Sigmoid colon (tissue), 6 donors: ENCODE measurements at regions not wholly inside any gene's neighbourhood (a gene's known extent, or its start where the extent isn't known, plus 50 kb on each side); places are given as distances from the start of the nearest gene placed in this dataset.

Experiments used
- DNase-seq: peaks from one replicate; pipeline ENCODE4 v3.0.0-alpha.2; 2019
- H3K27ac ChIP-seq, 4 donors: fragments of 200-600 bp; sonication (generic); one replicate each; pipeline ENCODE4 v1.5.1; 2016 to 2019; ENCODE audit warnings: mild to moderate bottlenecking in 1 of 4
- H3K27me3 ChIP-seq, 3 donors: fragments of 200-600 bp; sonication (generic); one replicate each; pipeline ENCODE4 v1.5.1; 2019; ENCODE audit warnings: mild to moderate bottlenecking in 1 of 3
- H3K36me3 ChIP-seq, 4 donors: fragments of 200-600 bp; sonication (generic); one replicate each; pipeline ENCODE4 v1.5.1; 2016 to 2019
- H3K4me1 ChIP-seq, 4 donors: fragments of 200-600 bp; sonication (generic); one replicate each; pipeline ENCODE4 v1.5.1; 2017 to 2019
- H3K4me3 ChIP-seq, 4 donors: fragments of 200-600 bp; sonication (generic); one replicate each; pipeline ENCODE4 v1.5.1; 2017 to 2019; ENCODE audit warnings: mild to moderate bottlenecking in 2 of 4, moderate library complexity in 1 of 4
- H3K9me3 ChIP-seq, 4 donors: fragments of 200-600 bp in 3 of 4; sonication (generic) in 3 of 4; one replicate each; pipeline versions ENCODE4 v1.5.1 to v1.6.1; 2013 to 2019
- CTCF ChIP-seq, 4 experiments: fragments of 450-650 bp in 3 of 4; fragments of 200-600 bp in 1 of 4; IDR thresholded peaks; one replicate each; pipeline ENCODE4 v1.5.1; 2016 to 2019; ENCODE audit warnings: antibody characterized with exemption in 4 of 4, mild to moderate bottlenecking in 3 of 4, moderate library complexity in 2 of 4
- EP300 ChIP-seq, 4 donors: sonication (generic); formaldehyde crosslinking; IDR thresholded peaks; one replicate each; pipeline ENCODE4 v1.6.1; 2017; ENCODE audit warnings: antibody characterized with exemption in 4 of 4
- POLR2A ChIP-seq, 2 donors: fragments of 450-650 bp; IDR thresholded peaks; one replicate each; pipeline ENCODE4 v1.6.1; 2016; ENCODE audit warnings: antibody characterized with exemption in 2 of 2, mild to moderate bottlenecking in 2 of 2, moderate library complexity in 2 of 2
- POLR2AphosphoS5 ChIP-seq, 4 donors: sonication (generic); formaldehyde crosslinking; IDR thresholded peaks; one replicate each; pipeline ENCODE4 v1.6.1; 2017; ENCODE audit warnings: antibody characterized with exemption in 4 of 4
- WGBS, 2 donors: extraction: QIAGEN DNeasy Blood & Tissue Kit; methylation state at CpG; one replicate each; pipeline ENCODE4 v1.1.7; 2013; 5-methylcytosine and 5-hydroxymethylcytosine counted together
- intact Hi-C: fragments of 100-400 bp; cut with DNase I; formaldehyde crosslinking; loops from one replicate; pipeline ENCODE4 v1.15.1; 2023
- donor health status: healthy with polysubstance abuse.
- donor health status: healthy.

DNA sequence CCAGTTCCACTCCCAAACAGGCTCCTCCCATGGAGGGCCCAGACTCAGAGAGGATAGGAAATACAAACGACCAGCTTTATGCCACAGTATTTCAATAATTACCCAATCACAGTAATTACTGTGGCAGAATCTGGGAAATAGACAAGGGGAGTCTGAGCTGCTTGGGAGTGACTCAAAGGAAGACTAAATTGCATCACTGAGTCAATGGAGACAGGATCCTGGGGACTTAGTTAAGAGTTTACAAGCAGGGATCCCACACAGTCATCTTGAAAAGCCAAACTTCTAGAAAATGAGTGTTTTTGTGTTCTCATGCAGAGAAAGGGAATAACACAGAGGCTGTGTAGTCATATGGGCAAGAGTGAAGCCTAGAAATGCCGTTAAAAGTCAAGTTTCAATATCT lies 1142.1 kb downstream of the CNTNAP5 start:
- H3K4me3 ChIP-seq, result no peak overlapping the region
- no peak for TF ChIP-seq CTCF (IDR thresholded peaks at IDR 0.05)
- no peak for TF ChIP-seq EP300 (IDR thresholded peaks at IDR 0.05)
- TF ChIP-seq POLR2A (IDR thresholded peaks at IDR 0.05), result no peak
- no peaks in the 10 kb centered on the region for H3K9me3 ChIP-seq
- H3K27ac ChIP-seq, result no peak overlapping the region
- intact Hi-C loops, result no loop called here
- 46 to 58% methylated on average over 2 of the region's 2 CpGs for WGBS, 2 donors
- no peaks in the 10 kb centered on the region for H3K36me3 ChIP-seq
- H3K4me1 ChIP-seq, result no peaks in the 10 kb centered on the region
- H3K27me3 ChIP-seq, result no peaks in the 10 kb centered on the region
- no peak for DNase-seq

DNA sequence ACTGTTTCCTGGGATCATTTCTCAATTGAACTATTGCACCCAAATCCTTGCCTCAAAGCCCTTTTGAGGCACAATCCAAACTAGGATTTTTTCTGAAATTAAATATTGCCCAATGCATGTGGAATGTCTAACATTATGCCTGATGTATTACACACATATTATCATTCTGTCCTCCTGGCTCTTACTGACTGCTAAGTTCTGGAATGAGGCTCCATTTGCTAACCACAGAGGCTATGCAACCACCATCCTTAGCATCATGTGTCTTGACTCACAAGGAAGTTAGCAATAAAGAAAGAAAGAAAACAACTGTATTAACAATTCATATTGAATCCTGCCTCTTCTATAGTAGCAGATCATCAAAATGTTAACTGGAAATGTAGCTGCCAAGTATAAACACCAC lies 1142.7 kb downstream of the CNTNAP5 start:
- TF ChIP-seq POLR2AphosphoS5 (IDR thresholded peaks at IDR 0.05), result no peak
- no peak for TF ChIP-seq CTCF (IDR thresholded peaks at IDR 0.05)
- no peak for TF ChIP-seq EP300 (IDR thresholded peaks at IDR 0.05)
- no peak for TF ChIP-seq POLR2A (IDR thresholded peaks at IDR 0.05)
- intact Hi-C loops, result no loop called here
- no peaks in the 10 kb centered on the region for H3K4me1 ChIP-seq
- H3K36me3 ChIP-seq, result no peaks in the 10 kb centered on the region
- no peaks in the 10 kb centered on the region for H3K9me3 ChIP-seq
- no peak for DNase-seq
- H3K4me3 ChIP-seq, result no peak overlapping the region
- H3K27ac ChIP-seq, result no peak overlapping the region
- H3K27me3 ChIP-seq, result no peaks in the 10 kb centered on the region

- TF ChIP-seq POLR2A (IDR thresholded peaks at IDR 0.05), result no peak
- no peak for TF ChIP-seq CTCF (IDR thresholded peaks at IDR 0.05)
- no peak for TF ChIP-seq EP300 (IDR thresholded peaks at IDR 0.05)
- no peak for TF ChIP-seq POLR2AphosphoS5 (IDR thresholded peaks at IDR 0.05)
- no peak for DNase-seq
- WGBS, 2 donors, result 77 to 80% methylated on average over 2 of the region's 2 CpGs
- intact Hi-C loops, result no loop called here
- Histone ChIP-seq H3K9me3 (no peaks in the 10 kb centered on the region), H3K4me1 (no peaks in the 10 kb centered on the region), H3K36me3 (no peaks in the 10 kb centered on the region), H3K27me3 (no peaks in the 10 kb centered on the region), H3K27ac (no peak overlapping the region), H3K4me3 (no peak overlapping the region)
These were observed 1143.4 kb downstream of the CNTNAP5 start for GRCh38 chr2:125168442-125168841.

GRCh38 chr2:125169022-125169763 lies 1144.1 kb downstream of the CNTNAP5 start:
- H3K27ac ChIP-seq, result no peak overlapping the region
- H3K36me3 ChIP-seq, result no peaks in the 10 kb centered on the region
- no peaks in the 10 kb centered on the region for H3K4me1 ChIP-seq
- intact Hi-C loops, result no loop called here
- TF ChIP-seq CTCF (IDR thresholded peaks at IDR 0.05), result no peak
- no peaks in the 10 kb centered on the region for H3K9me3 ChIP-seq
- 80 to 87% methylated on average over 6 of the region's 6 CpGs for WGBS, 2 donors
- no peak for DNase-seq
- H3K4me3 ChIP-seq, result no peak overlapping the region
- no peaks in the 10 kb centered on the region for H3K27me3 ChIP-seq

DNA sequence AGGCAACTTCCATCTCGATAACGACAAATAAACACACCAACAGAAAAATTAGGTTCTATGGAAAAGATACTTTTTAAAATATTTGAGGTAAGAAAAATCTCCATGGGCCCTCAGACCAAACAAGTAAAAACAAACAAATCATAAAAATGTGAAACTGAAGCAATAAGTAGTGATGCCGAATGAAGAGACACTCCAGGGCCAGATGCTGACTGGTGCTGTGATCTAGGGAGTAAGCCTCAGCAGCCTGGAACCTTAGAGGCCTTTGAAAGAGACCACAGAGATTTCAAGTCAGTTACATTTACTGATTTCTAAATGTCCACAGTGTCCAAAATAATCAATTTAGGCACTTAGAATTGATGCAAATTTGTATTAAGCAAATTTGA lies 1144.7 kb downstream of the CNTNAP5 start:
- DNase-seq, result no peak
- 82 to 87% methylated on average over 3 of the region's 3 CpGs for WGBS, 2 donors
- TF ChIP-seq EP300 (IDR thresholded peaks at IDR 0.05), result no peak
- TF ChIP-seq POLR2A (IDR thresholded peaks at IDR 0.05), result no peak
- no peak for TF ChIP-seq CTCF (IDR thresholded peaks at IDR 0.05)
- TF ChIP-seq POLR2AphosphoS5 (IDR thresholded peaks at IDR 0.05), result no peak
- Histone ChIP-seq H3K36me3 (no peaks in the 10 kb centered on the region), H3K9me3 (no peaks in the 10 kb centered on the region), H3K4me3 (no peak overlapping the region), H3K27me3 (no peaks in the 10 kb centered on the region), H3K4me1 (no peaks in the 10 kb centered on the region), H3K27ac (no peak overlapping the region)
- intact Hi-C loops, result no loop called here
